ENCODE measurements at regions not wholly inside any gene's neighbourhood (a gene's known extent, or its start where the extent isn't known, plus 50 kb on each side); places are given as distances from the start of the nearest gene placed in this dataset.

DNA sequence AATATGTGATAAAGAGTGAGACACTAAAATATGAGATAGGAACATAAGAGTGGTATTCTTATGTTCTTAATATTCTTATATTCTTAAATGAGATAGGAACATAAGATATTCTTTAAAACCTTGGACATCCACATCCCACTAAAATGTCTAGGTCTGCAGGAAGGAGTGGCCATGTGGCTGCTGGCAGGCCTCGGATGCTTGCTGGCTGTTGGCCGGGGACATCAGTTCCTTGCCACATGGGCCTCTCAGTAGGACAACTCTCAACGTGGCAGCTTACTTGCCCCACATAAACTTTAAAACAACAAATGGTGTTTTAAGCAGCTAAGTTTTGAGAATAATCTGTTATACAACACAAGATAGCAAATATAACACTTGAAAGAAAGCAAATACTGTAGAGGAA is 240.1 kb downstream of the CASP12 start:
- H4K20me1 ChIP-seq (ENCODE audit: insufficient read depth, low read length, poor library complexity, severe bottlenecking) = no peaks in the 10 kb centered on the region
- H3K4me3 ChIP-seq (ENCODE audit: low read length, poor library complexity, severe bottlenecking) = no peak overlapping the region
- no peaks in the 10 kb centered on the region for H3F3A ChIP-seq (ENCODE audit: low read depth)
- no peaks in the 10 kb centered on the region for H3K79me2 ChIP-seq (ENCODE audit: insufficient read depth, low read length)
- H3K4me2 ChIP-seq (ENCODE audit: low read depth, low read length, poor library complexity, severe bottlenecking) = no peak overlapping the region
- H3K36me3 ChIP-seq (ENCODE audit: insufficient read depth, low read length) = no peaks in the 10 kb centered on the region
- H3K9me2 ChIP-seq (replicated peaks; ENCODE audit: low read depth, low read length) = no peaks in the 10 kb centered on the region
- H3K27me3 ChIP-seq (ENCODE audit: insufficient read depth, low read length, poor library complexity, severe bottlenecking) = no peaks in the 10 kb centered on the region
- H3K4me1 ChIP-seq (ENCODE audit: insufficient read depth, low read length, poor library complexity, severe bottlenecking) = peaks cover 18% of the 10 kb centered on the region
- H2AFZ ChIP-seq (ENCODE audit: low read length) = no peak overlapping the region
- TF ChIP-seq, protein P1, sequence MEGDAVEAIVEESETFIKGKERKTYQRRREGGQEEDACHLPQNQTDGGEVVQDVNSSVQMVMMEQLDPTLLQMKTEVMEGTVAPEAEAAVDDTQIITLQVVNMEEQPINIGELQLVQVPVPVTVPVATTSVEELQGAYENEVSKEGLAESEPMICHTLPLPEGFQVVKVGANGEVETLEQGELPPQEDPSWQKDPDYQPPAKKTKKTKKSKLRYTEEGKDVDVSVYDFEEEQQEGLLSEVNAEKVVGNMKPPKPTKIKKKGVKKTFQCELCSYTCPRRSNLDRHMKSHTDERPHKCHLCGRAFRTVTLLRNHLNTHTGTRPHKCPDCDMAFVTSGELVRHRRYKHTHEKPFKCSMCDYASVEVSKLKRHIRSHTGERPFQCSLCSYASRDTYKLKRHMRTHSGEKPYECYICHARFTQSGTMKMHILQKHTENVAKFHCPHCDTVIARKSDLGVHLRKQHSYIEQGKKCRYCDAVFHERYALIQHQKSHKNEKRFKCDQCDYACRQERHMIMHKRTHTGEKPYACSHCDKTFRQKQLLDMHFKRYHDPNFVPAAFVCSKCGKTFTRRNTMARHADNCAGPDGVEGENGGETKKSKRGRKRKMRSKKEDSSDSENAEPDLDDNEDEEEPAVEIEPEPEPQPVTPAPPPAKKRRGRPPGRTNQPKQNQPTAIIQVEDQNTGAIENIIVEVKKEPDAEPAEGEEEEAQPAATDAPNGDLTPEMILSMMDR (conservative IDR thresholded peaks at IDR 0.05; ENCODE audit: low read length) = no peak
- TF ChIP-seq EZH2phosphoT487 (IDR thresholded peaks at IDR 0.05; ENCODE audit: borderline replicate concordance) = no peak
- H3K9me3 ChIP-seq (ENCODE audit: insufficient read depth, low read depth, low read length) = no peaks in the 10 kb centered on the region
- no peak overlapping the region for H3K9ac ChIP-seq (ENCODE audit: low read depth, low read length, poor library complexity, severe bottlenecking)

DNA sequence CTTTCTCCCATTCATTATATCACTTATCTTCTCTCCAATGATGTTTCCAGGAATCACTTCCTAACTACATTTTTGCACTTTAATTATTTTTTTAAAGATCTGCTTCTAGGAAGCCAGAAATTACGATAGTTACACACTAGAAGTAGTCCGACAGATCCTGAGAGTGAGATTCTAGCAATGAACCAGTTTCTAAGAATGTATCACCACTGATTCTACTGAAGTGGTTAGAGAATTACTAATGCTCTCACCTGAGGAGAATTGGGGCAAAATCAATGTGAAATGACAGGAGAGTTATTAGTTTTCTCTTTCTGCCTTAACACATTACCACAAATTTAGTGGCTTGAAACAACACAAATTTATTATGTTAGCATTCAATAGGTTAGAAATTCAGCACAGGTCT is 241.2 kb downstream of the CASP12 start:
- Histone ChIP-seq H3K9ac (ENCODE audit: low read depth, low read length, poor library complexity, severe bottlenecking) (no peak overlapping the region), H3K4me2 (ENCODE audit: low read depth, low read length, poor library complexity, severe bottlenecking) (no peak overlapping the region), H3K4me3 (ENCODE audit: low read length, poor library complexity, severe bottlenecking) (no peak overlapping the region), H3F3A (ENCODE audit: low read depth) (no peaks in the 10 kb centered on the region), H3K4me1 (ENCODE audit: insufficient read depth, low read length, poor library complexity, severe bottlenecking) (peaks cover 15% of the 10 kb centered on the region), H3K9me2 (replicated peaks; ENCODE audit: low read depth, low read length) (no peaks in the 10 kb centered on the region), H3K9me3 (ENCODE audit: insufficient read depth, low read depth, low read length) (no peaks in the 10 kb centered on the region), H4K20me1 (ENCODE audit: insufficient read depth, low read length, poor library complexity, severe bottlenecking) (no peaks in the 10 kb centered on the region), H2AFZ (ENCODE audit: low read length) (no peak overlapping the region), H3K27me3 (ENCODE audit: insufficient read depth, low read length, poor library complexity, severe bottlenecking) (no peaks in the 10 kb centered on the region), H3K36me3 (ENCODE audit: insufficient read depth, low read length) (no peaks in the 10 kb centered on the region), H3K79me2 (ENCODE audit: insufficient read depth, low read length) (no peaks in the 10 kb centered on the region)
- TF ChIP-seq, protein P1 (conservative IDR thresholded peaks at IDR 0.05; ENCODE audit: low read length) = no peak
- TF ChIP-seq EZH2phosphoT487 (IDR thresholded peaks at IDR 0.05; ENCODE audit: borderline replicate concordance) = no peak

DNA sequence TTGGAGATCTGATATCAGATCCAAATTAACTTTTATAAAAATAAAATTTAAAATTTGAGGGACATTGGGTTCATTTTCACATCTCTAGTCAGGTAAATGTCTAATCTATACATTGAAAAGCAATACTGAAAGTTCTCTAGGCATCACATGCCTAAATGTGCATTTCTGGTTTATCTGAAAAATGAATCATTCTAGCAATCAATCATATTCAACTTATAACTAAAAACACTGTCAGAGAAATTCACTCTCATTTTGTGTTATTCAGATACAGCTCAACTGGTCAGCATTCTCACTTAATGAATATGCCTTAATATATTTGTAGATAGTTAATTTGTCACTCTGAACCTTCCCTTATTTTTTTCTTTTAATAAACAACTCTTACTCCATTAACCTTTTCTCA is 243.2 kb downstream of the CASP12 start:
- no peak overlapping the region for H2AFZ ChIP-seq (ENCODE audit: low read length)
- TF ChIP-seq, protein P1 (conservative IDR thresholded peaks at IDR 0.05; ENCODE audit: low read length) = no peak
- TF ChIP-seq EZH2phosphoT487 (IDR thresholded peaks at IDR 0.05; ENCODE audit: borderline replicate concordance) = no peak
- no peak overlapping the region for H3K4me2 ChIP-seq (ENCODE audit: low read depth, low read length, poor library complexity, severe bottlenecking)
- H3K4me1 ChIP-seq (ENCODE audit: insufficient read depth, low read length, poor library complexity, severe bottlenecking) = peaks cover 12% of the 10 kb centered on the region
- H3K4me3 ChIP-seq (ENCODE audit: low read length, poor library complexity, severe bottlenecking) = no peak overlapping the region
- no peaks in the 10 kb centered on the region for H3K9me2 ChIP-seq (replicated peaks; ENCODE audit: low read depth, low read length)
- H3K9ac ChIP-seq (ENCODE audit: low read depth, low read length, poor library complexity, severe bottlenecking) = no peak overlapping the region
- no peaks in the 10 kb centered on the region for H3K36me3 ChIP-seq (ENCODE audit: insufficient read depth, low read length)
- H3K9me3 ChIP-seq (ENCODE audit: insufficient read depth, low read depth, low read length) = peaks cover 8% of the 10 kb centered on the region; the same call in 1 of the 2 replicates
- H3K27me3 ChIP-seq (ENCODE audit: insufficient read depth, low read length, poor library complexity, severe bottlenecking) = no peaks in the 10 kb centered on the region
- no peaks in the 10 kb centered on the region for H3K79me2 ChIP-seq (ENCODE audit: insufficient read depth, low read length)
- H3F3A ChIP-seq (ENCODE audit: low read depth) = no peaks in the 10 kb centered on the region
- H4K20me1 ChIP-seq (ENCODE audit: insufficient read depth, low read length, poor library complexity, severe bottlenecking) = no peaks in the 10 kb centered on the region

Data from Loucy (cell line).